ENCODE measurements at regions not wholly inside any gene's neighbourhood (a gene's known extent, or its start where the extent isn't known, plus 50 kb on each side); places are given as distances from the start of the nearest gene placed in this dataset.

- Mint-ChIP-seq H3K9me3 (ENCODE audit: unreplicated experiment) (no peaks in the 10 kb centered on the region), H3K4me3 (ENCODE audit: unreplicated experiment) (no peak overlapping the region), H3K27me3 (ENCODE audit: insufficient read depth, unreplicated experiment) (peaks cover 6% of the 10 kb centered on the region), H3K36me3 (ENCODE audit: insufficient read depth, unreplicated experiment) (no peaks in the 10 kb centered on the region), H3K27ac (ENCODE audit: unreplicated experiment) (no peak overlapping the region), H3K4me1 (ENCODE audit: low read depth, unreplicated experiment) (no peaks in the 10 kb centered on the region)
- Histone ChIP-seq H3K36me3 (ENCODE audit: control insufficient read depth, insufficient read depth, low read length) (no peaks in the 10 kb centered on the region), H3K9me3 (peaks cover 3% of the 10 kb centered on the region; the same call in 1 of the 2 replicates), H3K4me3 (ENCODE audit: low read depth, low read length) (no peak overlapping the region), H3K27me3 (replicated peaks; ENCODE audit: control insufficient read depth, insufficient read depth, low read length) (no peaks in the 10 kb centered on the region), H3K4me1 (no peaks in the 10 kb centered on the region)
- DNase-seq = no peak
- no TSS peak for BruUV-seq (replicated peaks)
- TF ChIP-seq, protein P1, sequence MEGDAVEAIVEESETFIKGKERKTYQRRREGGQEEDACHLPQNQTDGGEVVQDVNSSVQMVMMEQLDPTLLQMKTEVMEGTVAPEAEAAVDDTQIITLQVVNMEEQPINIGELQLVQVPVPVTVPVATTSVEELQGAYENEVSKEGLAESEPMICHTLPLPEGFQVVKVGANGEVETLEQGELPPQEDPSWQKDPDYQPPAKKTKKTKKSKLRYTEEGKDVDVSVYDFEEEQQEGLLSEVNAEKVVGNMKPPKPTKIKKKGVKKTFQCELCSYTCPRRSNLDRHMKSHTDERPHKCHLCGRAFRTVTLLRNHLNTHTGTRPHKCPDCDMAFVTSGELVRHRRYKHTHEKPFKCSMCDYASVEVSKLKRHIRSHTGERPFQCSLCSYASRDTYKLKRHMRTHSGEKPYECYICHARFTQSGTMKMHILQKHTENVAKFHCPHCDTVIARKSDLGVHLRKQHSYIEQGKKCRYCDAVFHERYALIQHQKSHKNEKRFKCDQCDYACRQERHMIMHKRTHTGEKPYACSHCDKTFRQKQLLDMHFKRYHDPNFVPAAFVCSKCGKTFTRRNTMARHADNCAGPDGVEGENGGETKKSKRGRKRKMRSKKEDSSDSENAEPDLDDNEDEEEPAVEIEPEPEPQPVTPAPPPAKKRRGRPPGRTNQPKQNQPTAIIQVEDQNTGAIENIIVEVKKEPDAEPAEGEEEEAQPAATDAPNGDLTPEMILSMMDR (IDR thresholded peaks at IDR 0.05; ENCODE audit: insufficient read depth in 1 of 2, low read depth in 1 of 2, low read length in 1 of 2, severe bottlenecking in 1 of 2, unreplicated experiment in 1 of 2) = no peak
- POLR2A ChIA-PET = no interaction called here
- CTCF ChIA-PET = no interaction called here
- intact Hi-C loops (cut with micrococcal nuclease; ENCODE audit: unreplicated experiment) = no loop called here
Measured at GRCh38 chr15:81449836-81450474, 75.9 kb upstream of the TMC3 start.

DNA sequence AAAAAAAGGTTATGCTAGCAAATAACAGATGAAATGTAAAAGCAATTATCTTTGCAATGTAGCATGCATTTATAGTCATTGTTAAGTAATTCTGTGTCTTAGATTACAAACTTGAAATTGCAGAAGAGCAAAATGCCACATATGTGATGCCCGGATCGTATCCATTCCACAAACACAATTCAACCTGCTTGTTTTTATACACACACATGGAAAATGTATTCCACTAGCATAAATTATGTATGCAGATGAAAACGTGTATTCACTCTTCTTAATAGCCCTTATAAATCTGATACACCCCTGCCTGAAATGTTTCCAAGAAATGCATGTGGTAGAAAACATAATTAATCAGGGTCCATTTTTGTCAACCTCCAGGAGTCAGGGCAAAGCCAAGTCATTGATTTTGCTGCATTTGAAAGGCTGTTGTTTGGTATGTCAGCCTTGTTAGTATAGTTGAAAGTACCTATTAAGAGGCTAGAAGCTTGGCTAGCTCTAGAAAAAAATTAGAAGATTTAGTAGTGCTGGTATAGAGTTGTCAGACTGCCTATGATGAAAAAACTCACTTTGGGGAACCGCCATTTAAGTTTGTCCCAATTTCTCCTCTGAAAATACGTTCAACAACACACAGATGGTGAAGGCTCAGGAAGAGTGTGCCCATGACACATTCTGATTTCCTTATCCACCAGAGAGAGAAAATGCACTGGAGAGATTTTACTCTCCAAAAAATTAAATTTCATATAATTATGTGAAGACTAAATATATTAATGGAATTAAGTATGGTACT, 69.2 kb upstream of the TMC3 start:
- intact Hi-C loops (cut with micrococcal nuclease; ENCODE audit: unreplicated experiment) = no loop called here

GRCh38 chr15:81442454-81442853, 68.4 kb upstream of the TMC3 start:
- no peaks in the 10 kb centered on the region for H3K9me3 Mint-ChIP-seq (ENCODE audit: unreplicated experiment)
- H3K36me3 ChIP-seq (ENCODE audit: control insufficient read depth, insufficient read depth, low read length) = no peaks in the 10 kb centered on the region
- no peak overlapping the region for H3K4me3 ChIP-seq (ENCODE audit: low read depth, low read length)
- no peaks in the 10 kb centered on the region for H3K36me3 Mint-ChIP-seq (ENCODE audit: insufficient read depth, unreplicated experiment)
- ChIA-PET POLR2A (no interaction called here), CTCF (no interaction called here)
- BruUV-seq (replicated peaks) = no TSS peak
- H3K9me3 ChIP-seq = 0 out of 2 replicates have a peak, but pooled peaks cover 3% of the 10 kb centered on the region
- H3K4me1 ChIP-seq = no peaks in the 10 kb centered on the region
- intact Hi-C loops (cut with micrococcal nuclease; ENCODE audit: unreplicated experiment) = no loop called here
- no peaks in the 10 kb centered on the region for H3K27me3 ChIP-seq (replicated peaks; ENCODE audit: control insufficient read depth, insufficient read depth, low read length)
- no peak overlapping the region for H3K27ac Mint-ChIP-seq (ENCODE audit: unreplicated experiment)
- no peak for DNase-seq
- H3K27me3 Mint-ChIP-seq (ENCODE audit: insufficient read depth, unreplicated experiment) = peaks cover 3% of the 10 kb centered on the region
- TF ChIP-seq, protein P1 (IDR thresholded peaks at IDR 0.05; ENCODE audit: insufficient read depth in 1 of 2, low read depth in 1 of 2, low read length in 1 of 2, severe bottlenecking in 1 of 2, unreplicated experiment in 1 of 2) = no peak
- no peak overlapping the region for H3K4me3 Mint-ChIP-seq (ENCODE audit: unreplicated experiment)
- H3K4me1 Mint-ChIP-seq (ENCODE audit: low read depth, unreplicated experiment) = no peaks in the 10 kb centered on the region

More for the DNA sequence above, 69.2 kb upstream of the TMC3 start:
- Mint-ChIP-seq H3K4me3 (ENCODE audit: unreplicated experiment) (no peak overlapping the region), H3K27me3 (ENCODE audit: insufficient read depth, unreplicated experiment) (no peaks in the 10 kb centered on the region), H3K4me1 (ENCODE audit: low read depth, unreplicated experiment) (no peaks in the 10 kb centered on the region), H3K27ac (ENCODE audit: unreplicated experiment) (no peak overlapping the region), H3K36me3 (ENCODE audit: insufficient read depth, unreplicated experiment) (no peaks in the 10 kb centered on the region), H3K9me3 (ENCODE audit: unreplicated experiment) (no peaks in the 10 kb centered on the region)
- H3K27me3 ChIP-seq (replicated peaks; ENCODE audit: control insufficient read depth, insufficient read depth, low read length) = no peaks in the 10 kb centered on the region
- POLR2A ChIA-PET = no interaction called here
- BruUV-seq (replicated peaks) = no TSS peak
- H3K36me3 ChIP-seq (ENCODE audit: control insufficient read depth, insufficient read depth, low read length) = no peaks in the 10 kb centered on the region
- TF ChIP-seq, protein P1 (IDR thresholded peaks at IDR 0.05; ENCODE audit: insufficient read depth in 1 of 2, low read depth in 1 of 2, low read length in 1 of 2, severe bottlenecking in 1 of 2, unreplicated experiment in 1 of 2) = no peak
- no peak overlapping the region for H3K4me3 ChIP-seq (ENCODE audit: low read depth, low read length)
- CTCF ChIA-PET = no interaction called here
- no peaks in the 10 kb centered on the region for H3K4me1 ChIP-seq
- 0 out of 2 replicates have a peak, but pooled peaks cover 3% of the 10 kb centered on the region for H3K9me3 ChIP-seq
- no peak for DNase-seq
